Iris pigment epithelial cell (primary cell): ENCODE measurements at regions not wholly inside any gene's neighbourhood (a gene's known extent, or its start where the extent isn't known, plus 50 kb on each side); places are given as distances from the start of the nearest gene placed in this dataset.
"Not testable (repeated sequence)": the region's sequence is repeated elsewhere in the genome, so short reads cannot be mapped to it uniquely, and the experiment has no call there.

Source experiments
- DNase-seq: peaks from one replicate; pipeline ENCODE4 v3.0.0-alpha.2; 2011; ENCODE audit warnings: low read depth

- peak; percentile 3 for DNase-seq
These were observed 559.6 kb downstream of the CETN3 start for GRCh38 chr5:89849830-89850512.

GRCh38 chr5:89847743-89848142 is 561.8 kb downstream of the CETN3 start:
- DNase-seq: peak; percentile 12

- no peak for DNase-seq
These were observed 565.0 kb downstream of the CETN3 start for GRCh38 chr5:89844548-89844947.

- DNase-seq: peak; percentile 34
These were observed 567.0 kb downstream of the CETN3 start for GRCh38 chr5:89842531-89842930.

GRCh38 chr5:89840906-89841305 is 568.6 kb downstream of the CETN3 start:
- no peak for DNase-seq

- no peak for DNase-seq
These were observed 578.9 kb downstream of the CETN3 start for GRCh38 chr5:89830691-89831090.

- no peak for DNase-seq
These were observed 581.6 kb downstream of the CETN3 start for GRCh38 chr5:89827960-89828359.

GRCh38 chr5:89827359-89827758 is 582.2 kb downstream of the CETN3 start:
- DNase-seq: no peak

- no peak for DNase-seq
These were observed 582.6 kb downstream of the CETN3 start for GRCh38 chr5:89826938-89827337.

GRCh38 chr5:89823046-89823445 is 586.5 kb downstream of the CETN3 start:
- no peak for DNase-seq

- no peak for DNase-seq
These were observed 591.7 kb downstream of the CETN3 start for GRCh38 chr5:89817841-89818240.

GRCh38 chr5:89816038-89816437 is 593.5 kb downstream of the CETN3 start:
- no peak for DNase-seq

- not testable (repeated sequence) for DNase-seq
These were observed 608.8 kb downstream of the CETN3 start for GRCh38 chr5:89800735-89801134.

GRCh38 chr5:89794504-89794903 is 615.1 kb downstream of the CETN3 start:
- not testable (repeated sequence) for DNase-seq

GRCh38 chr5:89779734-89780133 is 629.8 kb downstream of the CETN3 start:
- DNase-seq: not testable (repeated sequence)

GRCh38 chr5:89777758-89778157 is 631.8 kb downstream of the CETN3 start:
- no peak for DNase-seq

- peak; percentile 69 for DNase-seq
These were observed 639.6 kb downstream of the CETN3 start for GRCh38 chr5:89769975-89770374.

- DNase-seq: no peak
These were observed 649.8 kb downstream of the CETN3 start for GRCh38 chr5:89759802-89760201.

- DNase-seq: no peak
These were observed 651.4 kb downstream of the CETN3 start for GRCh38 chr5:89758146-89758545.

- no peak for DNase-seq
These were observed 652.6 kb downstream of the CETN3 start for GRCh38 chr5:89756955-89757354.

- DNase-seq: no peak
These were observed 654.5 kb downstream of the CETN3 start for GRCh38 chr5:89755024-89755423.

- no peak for DNase-seq
These were observed 674.5 kb downstream of the CETN3 start for GRCh38 chr5:89735082-89735481.

- no peak for DNase-seq
These were observed 675.8 kb downstream of the CETN3 start for GRCh38 chr5:89733772-89734171.

- no peak for DNase-seq
These were observed 679.8 kb downstream of the CETN3 start for GRCh38 chr5:89729623-89730301.
